SK-N-SH (cell line): ENCODE measurements at regions not wholly inside any gene's neighbourhood (a gene's known extent, or its start where the extent isn't known, plus 50 kb on each side); places are given as distances from the start of the nearest gene placed in this dataset.

Experiments used
- CTCF ChIA-PET: fragments of 300-600, 350-600 bp; formaldehyde crosslinking; extraction: SDS; loops from one replicate; lab custom pipeline; 2021; lab: Yijun Ruan, JAX
- POLR2A ChIA-PET: fragments of 350-600 bp; sonication (Branson Sonifier 250); formaldehyde crosslinking; extraction: SDS; loops from one replicate; lab custom pipeline; 2020; ENCODE audit warnings: antibody characterized with exemption, inconsistent platforms; lab: Yijun Ruan, JAX
- DNase-seq: peaks from one replicate; pipeline ENCODE4 v3.0.0; 2012
- H2AFZ ChIP-seq: fragments of 200-600 bp; sonication (generic); 2 replicates; pipeline ENCODE4 v1.8.1; 2016; ENCODE audit warnings: antibody characterized with exemption, mild to moderate bottlenecking, low read depth
- H3F3A ChIP-seq: fragments of 200-600 bp; sonication (generic); replicated peaks from 2 replicates; pipeline ENCODE3; 2016; ENCODE audit warnings: antibody characterized with exemption, mild to moderate bottlenecking; ENCODE audit not compliant: insufficient read depth
- H3K27ac ChIP-seq, 2 experiments: fragments of 200-500 bp in 1 of 2; fragments of 200-600 bp in 1 of 2; sonication (Bioruptor generic) in 1 of 2; sonication (generic), shearing (Covaris generic) in 1 of 2; 2 replicates each; pipeline versions ENCODE4 v1.5.1 to v1.6.1; 2014 to 2016; ENCODE audit warnings: low read depth in 2 of 2, inconsistent platforms in 1 of 2, low read length in 1 of 2, mild to moderate bottlenecking in 1 of 2, mixed read lengths in 1 of 2
- H3K27me3 ChIP-seq: fragments of 200-600 bp; sonication (generic), shearing (Covaris generic); 2 replicates; pipeline ENCODE4 v1.6.1; 2016; ENCODE audit warnings: mixed run types; ENCODE audit not compliant: insufficient read depth
- H3K36me3 ChIP-seq, 2 experiments: fragments of 200-500 bp in 1 of 2; fragments of 200-600 bp in 1 of 2; sonication (Bioruptor generic) in 1 of 2; sonication (generic) in 1 of 2; replicated peaks in 1 of 2; 2 replicates each; pipeline versions ENCODE3 to v1.5.1; 2014 to 2016; ENCODE audit warnings: low read length in 1 of 2, mild to moderate bottlenecking in 1 of 2; ENCODE audit not compliant: insufficient read depth in 2 of 2, control insufficient read depth in 1 of 2
- H3K4me1 ChIP-seq, 2 experiments: fragments of 200-500 bp in 1 of 2; fragments of 200-600 bp in 1 of 2; sonication (Bioruptor generic) in 1 of 2; sonication (generic), shearing (Covaris generic) in 1 of 2; 2 replicates each; pipeline versions ENCODE4 v1.5.1 to v1.6.1; 2014 to 2016; ENCODE audit warnings: low read depth in 1 of 2, low read length in 1 of 2, mixed run types in 1 of 2; ENCODE audit not compliant: insufficient read depth in 2 of 2, control insufficient read depth in 1 of 2
- H3K4me2 ChIP-seq: fragments of 200-600 bp; sonication (generic), shearing (Covaris generic); 2 replicates; pipeline ENCODE4 v1.6.1; 2017; ENCODE audit warnings: mixed run types
- H3K4me3 ChIP-seq, 2 experiments: fragments of 200-500 bp in 1 of 2; fragments of 200-600 bp in 1 of 2; sonication (Bioruptor generic) in 1 of 2; sonication (generic), shearing (Covaris generic) in 1 of 2; 2 replicates each; pipeline versions ENCODE4 v1.5.1 to v1.8.1; 2014 to 2016; ENCODE audit warnings: low read depth in 2 of 2, inconsistent platforms in 1 of 2, low read length in 1 of 2, mild to moderate bottlenecking in 1 of 2, mixed read lengths in 1 of 2, moderate library complexity in 1 of 2
- H3K79me2 ChIP-seq: fragments of 200-600 bp; sonication (generic); 2 replicates; pipeline ENCODE4 v1.8.1; 2017; ENCODE audit warnings: mild to moderate bottlenecking; ENCODE audit not compliant: insufficient read depth
- H3K9ac ChIP-seq: fragments of 200-600 bp; sonication (generic); 2 replicates; pipeline ENCODE4 v1.6.1; 2017; ENCODE audit warnings: mixed run types
- H3K9me2 ChIP-seq: fragments of 200-600 bp; sonication (generic); 2 replicates; pipeline ENCODE4 v1.6.1; 2017; ENCODE audit warnings: mixed run types
- H3K9me3 ChIP-seq: fragments of 200-600 bp; sonication (generic); 2 replicates; pipeline ENCODE4 v1.6.1; 2017; ENCODE audit warnings: mixed run types, mild to moderate bottlenecking, moderate library complexity
- H4K20me1 ChIP-seq: fragments of 200-600 bp; sonication (generic); 2 replicates; pipeline ENCODE4 v1.6.1; 2017; ENCODE audit warnings: mild to moderate bottlenecking, mixed run types; ENCODE audit not compliant: insufficient read depth
- CHD2 ChIP-seq: fragments of 150-350 bp; IDR thresholded peaks from 2 replicates; pipeline ENCODE4 v1.6.1; 2018; ENCODE audit warnings: low read length; ENCODE audit not compliant: partially characterized antibody
- CTCF ChIP-seq: fragments of 200-600 bp; sonication (generic); IDR thresholded peaks from 2 replicates; pipeline ENCODE4 v1.6.1; 2017; ENCODE audit warnings: antibody characterized with exemption, mild to moderate bottlenecking, moderate library complexity
- ELF1 ChIP-seq: IDR thresholded peaks from 2 replicates; pipeline ENCODE4 v1.4.0; 2012
- FOXJ3 ChIP-seq: sonication (generic); formaldehyde crosslinking; IDR thresholded peaks from 2 replicates; pipeline ENCODE4 v1.5.1; 2020; ENCODE audit warnings: mild to moderate bottlenecking, missing genetic modification reagents
- GABPA ChIP-seq: IDR thresholded peaks from 2 replicates; pipeline ENCODE4 v1.4.0; 2012; ENCODE audit warnings: low read depth, mild to moderate bottlenecking
- IRF3 ChIP-seq: fragments of 150-350 bp; IDR thresholded peaks from 2 replicates; pipeline ENCODE4 v1.6.1; 2016; ENCODE audit warnings: mild to moderate bottlenecking, low read depth, low read length
- MAX ChIP-seq: IDR thresholded peaks from 2 replicates; pipeline ENCODE4 v1.4.0; 2012; ENCODE audit warnings: low read depth
- MEF2A ChIP-seq: IDR thresholded peaks from 2 replicates; pipeline ENCODE4 v1.4.0; 2012; ENCODE audit warnings: low read depth, borderline replicate concordance
- NRF1 ChIP-seq: IDR thresholded peaks from 2 replicates; pipeline ENCODE4 v1.6.1; 2012; ENCODE audit warnings: low read depth, mild to moderate bottlenecking, low read length
- PBX3 ChIP-seq: IDR thresholded peaks from 2 replicates; pipeline ENCODE4; 2012
- POLR2AphosphoS5 ChIP-seq: IDR thresholded peaks from 2 replicates; pipeline ENCODE4 v1.6.1; 2012; ENCODE audit warnings: low read depth, low read length
- RAD21 ChIP-seq: IDR thresholded peaks from 2 replicates; pipeline ENCODE4 v1.6.1; 2012; ENCODE audit warnings: mild to moderate bottlenecking, low read length
- RFX5 ChIP-seq: IDR thresholded peaks from 2 replicates; pipeline ENCODE4 v1.6.1; 2012; ENCODE audit warnings: mild to moderate bottlenecking, improper control_type of control experiment, low read length
- WGBS: methylation state at CpG from one replicate; pipeline ENCODE4 v1.1.6; 2017; ENCODE audit warnings: low lambda C conversion rate; 5-methylcytosine and 5-hydroxymethylcytosine counted together

GRCh38 chr17:74015990-74016389, 187.5 kb upstream of the RPL38 start:
- ChIA-PET POLR2A (no interaction called here), CTCF (interaction anchor here (3.6 kb wide), 1 partner anchor 7 kb away, joined by 12 read pairs; no protein-coding TSS in a partner anchor)
- Histone ChIP-seq H2AFZ (no peak overlapping the region), H3K4me1 (peaks cover 0 to 13% of the 10 kb centered on the region in 2 experiments; a peak in 1 of 4 replicates), H3K4me3 (no peak overlapping the region), H4K20me1 (no peaks in the 10 kb centered on the region)
- TF ChIP-seq PBX3: no peak
- no peak for TF ChIP-seq MAX
- no peak for TF ChIP-seq FOXJ3
- TF ChIP-seq RFX5: no peak
- TF ChIP-seq CTCF: no peak
- TF ChIP-seq RAD21: no peak
- TF ChIP-seq ELF1: no peak
- no peak for TF ChIP-seq IRF3
- TF ChIP-seq, all 33 proteins: peak for 0
- no peak for DNase-seq
- Histone ChIP-seq H3K27me3 (no peaks in the 10 kb centered on the region), H3K4me2 (no peak overlapping the region), H3K36me3 (no peaks in the 10 kb centered on the region), H3K9me3 (0 out of 2 replicates have a peak, but pooled peaks cover 4% of the 10 kb centered on the region), H3K79me2 (no peaks in the 10 kb centered on the region), H3K27ac (no peak overlapping the region), H3K9ac (no peak overlapping the region), H3K9me2 (no peaks in the 10 kb centered on the region), H3F3A (no peaks in the 10 kb centered on the region)
- WGBS: 63% methylated on average over 12 of the region's 12 CpGs

GRCh38 chr17:74016461-74016860, 187.0 kb upstream of the RPL38 start:
- 30% methylated on average over 8 of the region's 8 CpGs for WGBS
- TF ChIP-seq GABPA: no peak
- no peak for TF ChIP-seq POLR2AphosphoS5
- TF ChIP-seq RFX5: no peak
- TF ChIP-seq IRF3: no peak
- no peak for TF ChIP-seq NRF1
- TF ChIP-seq MEF2A: no peak
- no peak for TF ChIP-seq CHD2
- POLR2A ChIA-PET: no interaction called here

More at GRCh38 chr17:74016461-74016860, 187.0 kb upstream of the RPL38 start:
- Histone ChIP-seq H3K27ac (no peak overlapping the region), H3K9ac (no peak overlapping the region), H2AFZ (no peak overlapping the region), H3K9me2 (no peaks in the 10 kb centered on the region), H3K9me3 (0 out of 2 replicates have a peak, but pooled peaks cover 4% of the 10 kb centered on the region), H3K79me2 (no peaks in the 10 kb centered on the region), H3K4me3 (no peak overlapping the region), H4K20me1 (no peaks in the 10 kb centered on the region), H3K27me3 (no peaks in the 10 kb centered on the region), H3K4me2 (no peak overlapping the region), H3K4me1 (peaks cover 0 to 13% of the 10 kb centered on the region in 2 experiments; a peak in 1 of 4 replicates), H3K36me3 (no peaks in the 10 kb centered on the region), H3F3A (no peaks in the 10 kb centered on the region)
- DNase-seq: no peak
- CTCF ChIA-PET: interaction anchor here (1.1 to 3.6 kb wide), 3 partner anchors 8 to 183 kb away, joined by 3 to 12 read pairs (median 10); no protein-coding TSS in a partner anchor
